OCI-LY1 (cell line): ENCODE measurements at regions not wholly inside any gene's neighbourhood (a gene's known extent, or its start where the extent isn't known, plus 50 kb on each side); places are given as distances from the start of the nearest gene placed in this dataset.

Source experiments
- CTCF ChIP-seq: fragments of 200-600 bp; sonication (generic), shearing (Covaris generic); IDR thresholded peaks from 2 replicates; pipeline ENCODE4 v1.5.1; 2017; ENCODE audit warnings: mild to moderate bottlenecking, antibody characterized with exemption, low read length, moderate library complexity, mixed read lengths
- EZH2 ChIP-seq: fragments of 200-600 bp; sonication (generic), shearing (Covaris generic); IDR thresholded peaks from 2 replicates; pipeline ENCODE4 v1.8.0; 2017; ENCODE audit warnings: borderline replicate concordance, mixed run types, mild to moderate bottlenecking, antibody characterized with exemption, low read length, moderate library complexity, mixed read lengths

GRCh38 chr7:24381894-24382505, 98.0 kb downstream of the NPY start:
- TF ChIP-seq CTCF (peak; percentile 76), EZH2 (no peak)
